DMS 273 (cell line): ENCODE measurements at regions not wholly inside any gene's neighbourhood (a gene's known extent, or its start where the extent isn't known, plus 50 kb on each side); places are given as distances from the start of the nearest gene placed in this dataset.

ENCODE experiments used
- DNase-seq: peaks from one replicate; lab custom pipeline; 2025; ENCODE audit not compliant: unreplicated experiment; lab: John Stamatoyannopoulos, UW

DNA sequence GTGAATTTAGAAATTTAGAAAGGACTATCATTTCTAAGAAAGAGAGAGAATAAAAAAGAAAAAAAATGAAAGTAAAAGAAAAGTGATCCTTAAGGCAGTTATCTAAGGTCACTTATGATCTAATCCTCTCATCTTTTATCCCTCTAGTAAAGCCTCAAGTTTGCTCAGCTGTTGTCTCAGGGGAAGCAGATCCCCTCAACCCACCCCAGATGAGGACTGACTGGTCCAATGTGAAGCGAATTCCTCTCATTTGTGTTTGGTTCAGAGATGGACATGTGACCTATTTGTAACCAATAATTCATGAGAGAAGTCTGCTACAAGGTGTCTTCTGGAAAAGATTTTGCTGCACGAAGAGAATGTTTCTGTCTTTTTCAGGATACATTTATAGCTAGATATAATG is 1591.3 kb downstream of the ADGRL3 start:
- no peak for DNase-seq

GRCh38 chr4:62771983-62772557 is 1571.9 kb downstream of the ADGRL3 start:
- no peak for DNase-seq

- no peak for DNase-seq
Measured at GRCh38 chr4:62740296-62740695, 1540.2 kb downstream of the ADGRL3 start.

- no peak for DNase-seq
Measured at GRCh38 chr4:62717154-62717553, 1517.0 kb downstream of the ADGRL3 start.

DNA sequence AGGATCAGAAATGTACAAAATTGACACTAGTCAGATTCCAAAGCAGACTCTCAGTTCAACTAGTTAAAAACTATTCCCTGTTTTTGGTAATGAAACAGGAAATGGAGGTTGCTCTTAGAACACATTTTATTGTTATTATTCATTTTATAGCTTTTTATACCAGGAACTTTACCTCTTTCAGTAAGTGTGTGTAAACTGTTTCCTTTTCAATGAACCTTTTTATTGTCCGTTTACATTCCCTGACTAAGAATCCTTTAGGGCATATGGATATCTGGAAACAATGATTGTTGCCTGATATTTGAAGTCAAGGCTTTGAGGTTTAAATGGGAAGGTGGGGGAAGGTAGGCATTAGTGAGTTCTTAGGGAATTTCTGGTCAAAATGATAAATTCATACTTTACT is 1511.4 kb downstream of the ADGRL3 start:
- DNase-seq, result no peak

GRCh38 chr4:62709618-62710252 is 1509.6 kb downstream of the ADGRL3 start:
- DNase-seq, result peak; percentile 69

DNA sequence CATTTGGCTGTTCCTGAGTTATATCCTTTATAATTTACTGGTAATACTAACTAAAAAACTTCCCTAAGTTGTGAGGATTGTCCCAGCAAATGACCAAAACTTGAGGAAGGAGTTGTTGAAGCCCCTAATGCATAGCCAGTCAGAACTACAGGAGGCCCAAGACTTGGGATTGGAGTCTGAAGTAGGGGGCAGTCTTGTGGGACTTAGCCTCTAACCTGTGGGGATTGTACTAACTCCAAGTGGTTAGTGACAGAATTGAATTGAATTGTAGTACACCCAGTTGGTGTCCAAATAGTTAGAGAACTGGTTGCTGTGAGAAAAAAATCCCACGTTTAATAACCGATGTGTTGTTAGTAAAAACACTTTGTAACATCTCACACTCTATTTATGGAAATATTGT is 1506.3 kb downstream of the ADGRL3 start:
- no peak for DNase-seq

GRCh38 chr4:62683799-62684566 is 1483.9 kb downstream of the ADGRL3 start:
- DNase-seq, result no peak

GRCh38 chr4:62676962-62677361 is 1476.8 kb downstream of the ADGRL3 start:
- no peak for DNase-seq

GRCh38 chr4:62670514-62670913 is 1470.4 kb downstream of the ADGRL3 start:
- peak; percentile 77 for DNase-seq

DNA sequence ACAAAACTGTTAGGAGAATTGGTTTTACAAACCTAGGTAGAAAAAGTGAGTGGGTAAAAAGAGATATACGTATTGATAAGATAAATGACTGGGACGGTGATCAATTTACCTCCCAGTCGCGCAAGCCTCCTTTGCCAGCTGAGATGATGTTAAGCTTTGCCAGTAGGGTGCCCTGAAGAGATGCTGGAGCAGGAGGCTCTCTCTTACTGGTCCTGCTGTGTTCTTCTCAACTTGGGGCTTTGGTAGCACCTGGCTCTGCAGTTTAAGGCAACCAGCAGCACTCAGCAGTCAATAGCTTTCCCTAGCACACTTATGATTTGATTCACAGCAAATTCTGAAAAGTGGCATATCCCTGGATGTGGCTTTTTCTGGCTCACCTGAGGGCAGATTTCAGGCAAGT is 1461.7 kb downstream of the ADGRL3 start:
- DNase-seq, result no peak

GRCh38 chr4:62656006-62656405 is 1455.9 kb downstream of the ADGRL3 start:
- DNase-seq, result no peak

DNA sequence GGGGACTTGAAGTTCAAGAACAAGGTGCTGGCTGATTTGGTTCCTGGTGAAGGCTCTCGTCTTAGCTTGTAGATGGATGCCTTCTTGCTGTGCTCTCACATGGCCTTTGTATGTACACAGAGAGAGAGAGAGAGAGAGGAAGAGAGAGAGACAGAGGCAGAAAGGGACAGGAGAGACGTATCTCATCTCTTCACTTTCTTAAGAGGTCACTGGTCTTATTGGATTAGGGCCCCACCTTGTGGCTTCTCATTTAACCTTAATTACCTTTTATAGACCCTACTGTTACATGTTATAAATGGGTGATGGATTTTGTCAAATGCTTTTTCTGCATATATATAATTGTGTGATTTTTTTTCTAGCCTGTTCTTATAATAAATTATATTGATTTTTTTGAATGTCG is 1444.2 kb downstream of the ADGRL3 start:
- peak; percentile 67 for DNase-seq

- DNase-seq, result no peak
Measured at GRCh38 chr4:62640296-62640695, 1440.2 kb downstream of the ADGRL3 start.

DNA sequence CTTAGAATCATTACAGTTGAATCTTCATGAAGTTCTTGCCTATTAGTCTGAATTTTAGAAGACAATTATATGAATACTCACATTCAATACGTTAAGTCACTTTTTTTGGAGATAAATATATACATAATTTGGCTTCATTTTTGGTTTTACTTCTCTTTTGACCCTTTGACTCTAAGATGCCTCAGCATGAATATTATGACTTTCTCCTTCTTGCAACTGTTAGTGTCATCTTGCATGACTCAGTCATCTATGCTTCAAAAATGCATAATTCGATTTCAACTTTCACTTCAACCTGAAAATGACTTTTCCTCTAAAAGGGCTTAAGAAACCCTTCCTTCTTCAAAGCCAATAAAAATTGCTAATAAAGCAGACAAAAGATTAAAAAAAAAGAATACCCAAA is 1427.5 kb downstream of the ADGRL3 start:
- no peak for DNase-seq

DNA sequence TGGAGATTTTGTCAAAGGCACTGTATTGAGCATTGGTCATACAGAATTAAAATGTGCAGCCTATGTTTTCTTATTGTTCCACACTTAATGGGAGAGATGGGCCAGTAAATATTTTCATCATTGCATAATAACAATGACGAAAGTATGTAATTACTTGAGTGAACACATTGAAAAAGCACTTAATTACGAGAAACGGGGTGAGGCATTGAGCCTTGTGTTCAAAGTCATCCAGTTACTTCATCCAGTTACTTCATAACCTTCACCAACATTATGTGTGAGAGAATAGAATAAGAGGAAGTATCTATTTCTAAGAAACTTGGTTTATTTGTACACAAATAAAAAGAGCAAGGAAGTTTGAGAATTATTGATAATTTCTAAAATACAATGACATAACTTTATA is 1427.0 kb downstream of the ADGRL3 start:
- peak; percentile 0 for DNase-seq

DNA sequence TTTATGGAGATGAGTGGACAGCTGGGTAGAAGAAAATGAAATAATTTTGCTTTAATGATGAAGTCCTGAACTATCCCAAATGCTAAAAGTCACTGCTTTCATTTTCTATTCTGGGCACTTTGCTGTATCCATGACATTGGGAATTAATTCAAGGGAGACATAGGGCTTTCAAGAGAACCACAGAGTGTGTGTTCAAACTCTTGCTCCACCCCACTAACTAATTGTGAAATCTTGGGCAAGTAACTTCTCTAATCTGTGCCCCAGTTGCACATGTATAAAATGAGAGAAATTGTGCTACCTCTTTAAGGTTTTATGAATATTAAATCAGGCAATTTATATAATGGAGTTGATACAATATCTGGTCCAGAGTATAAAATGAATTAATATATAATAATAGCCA is 1422.0 kb downstream of the ADGRL3 start:
- DNase-seq, result no peak

DNA sequence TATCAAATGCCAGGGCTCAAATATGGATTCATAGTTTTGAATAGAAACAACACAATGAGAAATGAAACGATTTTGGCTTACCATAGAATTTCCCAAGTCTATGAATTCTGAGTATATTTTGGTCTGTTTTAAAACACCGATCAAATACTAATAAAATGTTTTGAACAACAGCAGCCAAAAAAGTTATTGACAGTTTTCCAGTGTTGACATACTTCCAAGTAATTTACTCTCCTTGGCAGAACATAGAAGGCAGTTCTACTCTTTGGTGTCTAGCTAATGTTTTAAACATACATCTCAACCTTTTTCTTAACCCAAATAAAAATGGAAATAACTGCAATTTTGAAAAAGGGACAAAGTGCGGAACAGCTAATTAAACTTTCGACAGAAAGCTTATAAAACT is 1419.8 kb downstream of the ADGRL3 start:
- DNase-seq, result no peak

- no peak for DNase-seq
Measured at GRCh38 chr4:62618042-62618441, 1417.9 kb downstream of the ADGRL3 start.

- no peak for DNase-seq
Measured at GRCh38 chr4:62601737-62602136, 1401.6 kb downstream of the ADGRL3 start.

DNA sequence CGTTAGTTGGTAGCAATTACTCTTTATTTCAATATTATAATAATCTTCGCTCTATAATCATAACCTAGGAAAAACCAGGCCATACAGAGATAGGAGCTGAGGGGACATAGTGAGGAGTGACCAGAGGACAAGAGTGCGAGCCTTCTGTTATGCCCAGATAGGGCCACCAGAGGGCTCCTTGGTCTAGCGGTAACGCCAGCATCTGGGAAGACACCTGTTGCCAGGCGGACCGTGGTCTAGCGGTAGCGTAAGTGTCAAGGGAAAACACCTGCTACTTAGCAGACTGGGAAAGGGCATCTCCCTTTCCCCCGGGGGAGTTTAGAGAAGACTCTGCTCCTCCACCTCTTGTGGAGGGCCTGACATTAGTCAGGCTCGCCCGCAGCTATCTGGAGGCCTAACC is 1395.1 kb downstream of the ADGRL3 start:
- peak; percentile 0 for DNase-seq

- DNase-seq, result no peak
Measured at GRCh38 chr4:62591756-62592155, 1391.6 kb downstream of the ADGRL3 start.
